ENCODE measurements at regions not wholly inside any gene's neighbourhood (a gene's known extent, or its start where the extent isn't known, plus 50 kb on each side); places are given as distances from the start of the nearest gene placed in this dataset.

- no peak for DNase-seq (ENCODE audit: low read depth in 2 of 2)
Measured at GRCh38 chr6:141452354-141452686, 680.4 kb upstream of the GJE1 start.

- DNase-seq (ENCODE audit: low read depth in 2 of 2) = no peak
Measured at GRCh38 chr6:141451511-141452353, 681.0 kb upstream of the GJE1 start.

- DNase-seq (ENCODE audit: low read depth in 2 of 2) = no peak
Measured at GRCh38 chr6:141451181-141451510, 681.6 kb upstream of the GJE1 start.

- DNase-seq (ENCODE audit: low read depth in 2 of 2) = no peak
Measured at GRCh38 chr6:141445928-141446628, 686.6 kb upstream of the GJE1 start.

GRCh38 chr6:141443668-141444289, 688.9 kb upstream of the GJE1 start:
- no peak for DNase-seq (ENCODE audit: low read depth in 2 of 2)

- no peak for DNase-seq (ENCODE audit: low read depth in 2 of 2)
Measured at GRCh38 chr6:141443032-141443431, 689.7 kb upstream of the GJE1 start.

- DNase-seq (ENCODE audit: low read depth in 2 of 2) = no peak
Measured at GRCh38 chr6:141439513-141439912, 693.2 kb upstream of the GJE1 start.

GRCh38 chr6:141437685-141438084, 695.0 kb upstream of the GJE1 start:
- DNase-seq (ENCODE audit: low read depth in 2 of 2) = no peak

- DNase-seq (ENCODE audit: low read depth in 2 of 2) = no peak
Measured at GRCh38 chr6:141437011-141437410, 695.7 kb upstream of the GJE1 start.

GRCh38 chr6:141426400-141426980, 706.2 kb upstream of the GJE1 start:
- DNase-seq (ENCODE audit: low read depth in 2 of 2) = no peak

GRCh38 chr6:141421378-141421777, 711.3 kb upstream of the GJE1 start:
- no peak for DNase-seq (ENCODE audit: low read depth in 2 of 2)

GRCh38 chr6:141418076-141418475, 714.6 kb upstream of the GJE1 start:
- no peak for DNase-seq (ENCODE audit: low read depth in 2 of 2)

GRCh38 chr6:141415896-141416295, 716.8 kb upstream of the GJE1 start:
- no peak for DNase-seq (ENCODE audit: low read depth in 2 of 2)

- no peak for DNase-seq (ENCODE audit: low read depth in 2 of 2)
Measured at GRCh38 chr6:141413196-141413595, 719.5 kb upstream of the GJE1 start.

- no peak for DNase-seq (ENCODE audit: low read depth in 2 of 2)
Measured at GRCh38 chr6:141406761-141407160, 726.0 kb upstream of the GJE1 start.

GRCh38 chr6:141403827-141404226, 728.9 kb upstream of the GJE1 start:
- no peak for DNase-seq (ENCODE audit: low read depth in 2 of 2)

GRCh38 chr6:141403103-141403502, 729.6 kb upstream of the GJE1 start:
- no peak for DNase-seq (ENCODE audit: low read depth in 2 of 2)

GRCh38 chr6:141402489-141402888, 730.2 kb upstream of the GJE1 start:
- DNase-seq (ENCODE audit: low read depth in 2 of 2) = no peak

GRCh38 chr6:141401851-141402250, 730.9 kb upstream of the GJE1 start:
- DNase-seq (ENCODE audit: low read depth in 2 of 2) = no peak

GRCh38 chr6:141401168-141401567, 731.6 kb upstream of the GJE1 start:
- DNase-seq (ENCODE audit: low read depth in 2 of 2) = no peak

- no peak for DNase-seq (ENCODE audit: low read depth in 2 of 2)
Measured at GRCh38 chr6:141398949-141399348, 733.8 kb upstream of the GJE1 start.

GRCh38 chr6:141395443-141396008, 737.2 kb upstream of the GJE1 start:
- DNase-seq (ENCODE audit: low read depth in 2 of 2) = no peak
